HEK293 (cell line): ENCODE measurements at regions not wholly inside any gene's neighbourhood (a gene's known extent, or its start where the extent isn't known, plus 50 kb on each side); places are given as distances from the start of the nearest gene placed in this dataset.

Experiments used
- CTCF ChIA-PET: fragments of 350-600 bp; formaldehyde crosslinking; extraction: SDS; loops from one replicate; lab custom pipeline; 2021; ENCODE audit warnings: antibody characterized with exemption; lab: Yijun Ruan, JAX
- POLR2A ChIA-PET: fragments of 300-600 bp; formaldehyde crosslinking; extraction: SDS; loops from one replicate; lab custom pipeline; 2020; ENCODE audit warnings: antibody characterized with exemption, inconsistent platforms; lab: Yijun Ruan, JAX
- H3K27ac ChIP-seq: fragments of 200-500 bp; sonication (Bioruptor generic); 2 replicates; pipeline ENCODE4 v1.5.1; 2014; ENCODE audit warnings: low read depth, low read length, control low read depth, inconsistent platforms; ENCODE audit errors: extremely low read depth
- H3K36me3 ChIP-seq, 2 experiments: fragments of 200-500 bp in 1 of 2; sonication (Bioruptor generic) in 1 of 2; 1 replicate in 1 of 2; 2 replicates in 1 of 2; pipeline ENCODE4 v1.5.1; 2014 to 2017; ENCODE audit warnings: inconsistent platforms in 2 of 2, low read length in 2 of 2; ENCODE audit not compliant: control insufficient read depth in 2 of 2, insufficient read depth in 1 of 2
- H3K4me1 ChIP-seq: fragments of 200-500 bp; sonication (Bioruptor generic); 2 replicates; pipeline ENCODE4 v1.5.1; 2014; ENCODE audit warnings: mild to moderate bottlenecking, low read length, inconsistent platforms; ENCODE audit not compliant: control insufficient read depth, insufficient read depth
- H3K4me3 ChIP-seq: 2 replicates; pipeline ENCODE4 v1.5.1; 2011; ENCODE audit warnings: low read depth, mild to moderate bottlenecking, control low read depth, low read length, moderate library complexity
- H3K9me3 ChIP-seq: fragments of 200-500 bp; sonication (Bioruptor generic); 2 replicates; pipeline ENCODE4 v1.5.1; 2014; ENCODE audit warnings: low read depth, low read length, inconsistent platforms; ENCODE audit not compliant: control insufficient read depth, insufficient read depth
- HIC1 ChIP-seq: fragments of 450-650 bp; formaldehyde crosslinking; IDR thresholded peaks from 2 replicates; pipeline ENCODE4 v1.5.1; 2016; ENCODE audit warnings: missing biosample characterization, missing genetic modification characterization
- RBAK ChIP-seq: fragments of 450-650 bp; formaldehyde crosslinking; IDR thresholded peaks from 2 replicates; pipeline ENCODE4 v1.5.1; 2016; ENCODE audit warnings: missing biosample characterization, missing genetic modification characterization
- REPIN1 ChIP-seq: fragments of 450-650 bp; formaldehyde crosslinking; IDR thresholded peaks from 2 replicates; pipeline ENCODE4 v1.5.1; 2017; ENCODE audit warnings: missing biosample characterization, missing genetic modification characterization, low read depth
- SP3 ChIP-seq: fragments of 450-650 bp; formaldehyde crosslinking; IDR thresholded peaks from 2 replicates; pipeline ENCODE4 v1.5.1; 2016; ENCODE audit warnings: missing biosample characterization, missing genetic modification characterization
- TCF7L2 ChIP-seq: IDR thresholded peaks from 2 replicates; pipeline ENCODE4 v1.6.1; 2011; ENCODE audit warnings: low read depth, mild to moderate bottlenecking, inconsistent platforms, low read length, moderate library complexity, borderline replicate concordance
- TRIM28 ChIP-seq: IDR thresholded peaks from 2 replicates; pipeline ENCODE4 v1.6.1; 2011; ENCODE audit warnings: low read length, control low read depth, borderline replicate concordance
- ZBTB17 ChIP-seq: fragments of 450-650 bp; formaldehyde crosslinking; IDR thresholded peaks from 2 replicates; pipeline ENCODE4 v1.5.1; 2016; ENCODE audit warnings: missing biosample characterization, missing genetic modification characterization
- ZBTB21 ChIP-seq: fragments of 450-650 bp; formaldehyde crosslinking; IDR thresholded peaks from 2 replicates; pipeline ENCODE4 v1.5.1; 2017; ENCODE audit warnings: missing biosample characterization, missing genetic modification characterization
- ZBTB49 ChIP-seq: fragments of 450-650 bp; formaldehyde crosslinking; IDR thresholded peaks from 2 replicates; pipeline ENCODE4 v1.5.1; 2016; ENCODE audit warnings: missing biosample characterization, missing genetic modification characterization, low read depth
- ZBTB8A ChIP-seq: fragments of 450-650 bp; formaldehyde crosslinking; IDR thresholded peaks from 2 replicates; pipeline ENCODE4 v1.5.1; 2016; ENCODE audit warnings: missing biosample characterization, missing genetic modification characterization
- ZNF132 ChIP-seq: fragments of 450-650 bp; formaldehyde crosslinking; IDR thresholded peaks from 2 replicates; pipeline ENCODE4 v1.5.1; 2017; ENCODE audit warnings: missing biosample characterization, missing genetic modification characterization, borderline replicate concordance
- ZNF169 ChIP-seq: fragments of 450-650 bp; formaldehyde crosslinking; IDR thresholded peaks from 2 replicates; pipeline ENCODE4 v1.5.1; 2016; ENCODE audit warnings: missing biosample characterization, missing genetic modification characterization
- ZNF175 ChIP-seq: fragments of 450-650 bp; formaldehyde crosslinking; IDR thresholded peaks from 2 replicates; pipeline ENCODE4 v1.5.1; 2016; ENCODE audit warnings: missing biosample characterization, missing genetic modification characterization
- ZNF184 ChIP-seq: fragments of 450-650 bp; IDR thresholded peaks from 2 replicates; pipeline ENCODE4 v1.5.1; 2018; ENCODE audit warnings: missing biosample characterization, mild to moderate bottlenecking, missing genetic modification characterization
- ZNF274 ChIP-seq, 2 experiments: fragments of 200-500 bp in 1 of 2; fragments of 450-650 bp in 1 of 2; sonication (Bioruptor generic) in 1 of 2; formaldehyde crosslinking in 1 of 2; IDR thresholded peaks; 2 replicates each; pipeline versions ENCODE4 v1.5.1 to v1.6.1; 2014 to 2016; ENCODE audit warnings: borderline replicate concordance in 1 of 2, inconsistent platforms in 1 of 2, low read length in 1 of 2, missing biosample characterization in 1 of 2, missing genetic modification characterization in 1 of 2
- ZNF426 ChIP-seq: fragments of 450-650 bp; formaldehyde crosslinking; IDR thresholded peaks from 2 replicates; pipeline ENCODE4 v1.5.1; 2017; ENCODE audit warnings: missing biosample characterization, missing genetic modification characterization, mild to moderate bottlenecking, inconsistent platforms, moderate library complexity
- ZNF518A ChIP-seq: fragments of 450-650 bp; formaldehyde crosslinking; conservative IDR thresholded peaks from 2 replicates; pipeline ENCODE4 v1.5.1; 2016; ENCODE audit warnings: low read depth, missing biosample characterization, missing genetic modification characterization
- ZNF529 ChIP-seq: fragments of 450-650 bp; formaldehyde crosslinking; IDR thresholded peaks from 2 replicates; pipeline ENCODE4 v1.5.1; 2017; ENCODE audit warnings: missing genetic modification characterization, missing biosample characterization; ENCODE audit not compliant: insufficient replicate concordance
- ZNF544 ChIP-seq: fragments of 450-650 bp; formaldehyde crosslinking; IDR thresholded peaks from 2 replicates; pipeline ENCODE4 v1.5.0; 2017; ENCODE audit warnings: missing biosample characterization, missing genetic modification characterization
- ZNF561 ChIP-seq: fragments of 450-650 bp; IDR thresholded peaks from 2 replicates; pipeline ENCODE4 v1.5.1; 2018; ENCODE audit warnings: missing biosample characterization, missing genetic modification characterization, borderline replicate concordance
- ZSCAN16 ChIP-seq: fragments of 450-650 bp; formaldehyde crosslinking; IDR thresholded peaks from 2 replicates; pipeline ENCODE4 v1.5.1; 2016; ENCODE audit warnings: missing biosample characterization, missing genetic modification characterization
- ZSCAN18 ChIP-seq: fragments of 450-650 bp; formaldehyde crosslinking; IDR thresholded peaks from 2 replicates; pipeline ENCODE4 v1.5.1; 2016; ENCODE audit warnings: missing biosample characterization, missing genetic modification characterization

- POLR2A ChIA-PET, result no interaction called here
- H3K4me1 ChIP-seq, result no peaks in the 10 kb centered on the region
- H3K36me3 ChIP-seq, result no peaks in the 10 kb centered on the region
- CTCF ChIA-PET, result no interaction called here
- H3K9me3 ChIP-seq, result no peaks in the 10 kb centered on the region
- H3K4me3 ChIP-seq, result no peak overlapping the region
- H3K27ac ChIP-seq, result no peak overlapping the region
- TF ChIP-seq ZNF426 (tag by site-specific recombination) (no peak), ZNF169 (tag by site-specific recombination) (no peak), ZNF274 (IDR thresholded peaks at IDR 0.05; ENCODE audit: low read length) (no peak), ZNF274 (tag by site-specific recombination; IDR thresholded peaks at IDR 0.05; ENCODE audit: borderline replicate concordance) (no peak), ZNF561 (tag by site-specific recombination) (no peak), SP3 (tag by site-specific recombination) (no peak), ZBTB8A (tag by site-specific recombination) (no peak), ZSCAN16 (tag by site-specific recombination) (no peak), TRIM28 (no peak), TCF7L2 (no peak), REPIN1 (no peak), HIC1 (no peak)
Observed at GRCh38 chr7:56174875-56175760, 58.9 kb upstream of the NUPR2 start.

GRCh38 chr7:56174346-56174874 is 58.2 kb upstream of the NUPR2 start:
- H3K27ac ChIP-seq, result no peak overlapping the region
- POLR2A ChIA-PET, result no interaction called here
- no peaks in the 10 kb centered on the region for H3K4me1 ChIP-seq
- no peaks in the 10 kb centered on the region for H3K36me3 ChIP-seq
- CTCF ChIA-PET, result no interaction called here
- H3K9me3 ChIP-seq, result no peaks in the 10 kb centered on the region
- no peak overlapping the region for H3K4me3 ChIP-seq
- TF ChIP-seq ZNF529 (tag by site-specific recombination) (no peak), ZBTB21 (no peak), ZNF132 (no peak), ZBTB49 (tag by site-specific recombination) (no peak), ZBTB17 (tag by site-specific recombination) (no peak), ZSCAN18 (tag by site-specific recombination) (no peak), RBAK (tag by site-specific recombination) (no peak), ZNF184 (tag by site-specific recombination) (no peak), ZNF544 (no peak), ZNF175 (tag by site-specific recombination) (no peak), ZNF518A (tag by site-specific recombination) (no peak)
